T follicular helper cell (primary cell): ENCODE measurements at regions not wholly inside any gene's neighbourhood (a gene's known extent, or its start where the extent isn't known, plus 50 kb on each side); places are given as distances from the start of the nearest gene placed in this dataset.
"Not testable (repeated sequence)": the region's sequence is repeated elsewhere in the genome, so short reads cannot be mapped to it uniquely, and the experiment has no call there.

Source experiments
- DNase-seq: peaks from one replicate; pipeline ENCODE4 v3.0.0-alpha.2; 2020; ENCODE audit warnings: low read depth

- no peak for DNase-seq
These were observed 129.0 kb upstream of the RREB1 start for GRCh38 chr6:6978731-6979130.

DNA sequence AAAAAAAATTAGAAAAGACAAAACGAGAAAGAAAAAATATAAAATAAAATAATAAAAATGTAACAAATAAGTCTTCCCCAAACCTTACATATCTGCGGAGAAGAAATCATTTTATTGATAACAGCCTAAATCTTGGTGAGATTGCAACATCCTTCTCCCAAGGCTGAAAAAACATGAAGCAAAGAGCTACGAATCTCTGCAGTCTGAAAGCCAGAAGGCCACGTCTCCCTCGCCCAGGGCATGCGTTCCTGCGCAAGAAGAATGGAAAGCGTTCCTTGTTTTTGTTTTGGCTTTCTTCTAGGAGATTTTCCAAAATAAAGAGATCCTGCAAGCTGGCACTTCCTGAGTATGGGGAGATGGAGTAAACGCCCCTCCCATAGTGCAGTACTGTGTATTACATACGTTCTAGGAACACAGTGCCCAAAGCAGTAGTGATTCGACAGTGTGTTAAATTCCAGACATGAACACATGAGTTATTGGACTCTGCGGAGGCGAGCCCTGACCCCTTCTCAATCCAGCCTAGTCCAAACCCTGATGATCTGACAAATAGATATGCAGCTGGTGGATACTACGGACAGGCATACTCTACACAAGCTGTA lies 126.7 kb upstream of the RREB1 start:
- no peak for DNase-seq

- DNase-seq, result no peak
These were observed 126.0 kb upstream of the RREB1 start for GRCh38 chr6:6981681-6982322.

GRCh38 chr6:6982663-6983062 lies 125.1 kb upstream of the RREB1 start:
- no peak for DNase-seq

GRCh38 chr6:6984585-6985366 lies 123.0 kb upstream of the RREB1 start:
- DNase-seq, result no peak

GRCh38 chr6:6986344-6986743 lies 121.4 kb upstream of the RREB1 start:
- DNase-seq, result no peak

- no peak for DNase-seq
These were observed 120.0 kb upstream of the RREB1 start for GRCh38 chr6:6987749-6988148.

DNA sequence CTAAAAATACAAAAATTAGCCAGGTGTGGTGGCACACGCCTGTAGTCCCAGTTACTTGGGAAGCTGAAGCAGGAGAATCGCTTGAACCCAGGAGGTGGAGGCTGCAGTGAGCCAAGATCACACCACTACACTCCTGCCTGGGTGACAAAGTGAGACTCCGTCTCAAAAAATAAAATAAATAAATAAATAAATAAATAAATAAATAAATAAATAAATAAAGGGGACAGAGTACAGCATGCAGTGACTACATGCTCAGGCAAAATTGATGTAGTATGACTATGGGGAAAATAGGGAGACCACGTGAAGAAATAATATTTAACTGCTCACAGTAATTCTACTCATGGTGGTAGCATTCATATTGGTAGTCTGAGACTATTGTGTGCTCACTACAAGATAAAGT lies 117.7 kb upstream of the RREB1 start:
- DNase-seq, result not testable (repeated sequence)

GRCh38 chr6:6993503-6994237 lies 114.1 kb upstream of the RREB1 start:
- no peak for DNase-seq

GRCh38 chr6:6994796-6995195 lies 113.0 kb upstream of the RREB1 start:
- no peak for DNase-seq

DNA sequence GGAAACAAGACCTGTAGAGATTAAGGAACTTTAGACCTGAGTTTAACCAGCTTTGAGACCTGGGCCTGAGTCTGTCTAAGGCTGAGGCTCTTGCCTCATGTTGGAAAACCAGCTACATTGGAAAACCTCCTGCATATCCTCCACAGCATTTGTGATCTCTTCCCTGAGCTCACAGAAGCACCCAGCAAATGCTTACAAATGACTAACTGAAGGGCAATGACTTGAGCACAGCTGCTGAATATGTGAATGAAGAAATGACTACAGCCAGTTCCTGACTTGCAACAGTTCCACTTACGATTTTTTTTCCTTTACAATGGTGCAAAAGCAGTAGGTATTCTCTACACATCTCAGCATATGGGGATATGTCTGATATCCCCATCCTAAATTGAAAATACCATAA lies 112.4 kb upstream of the RREB1 start:
- no peak for DNase-seq

DNA sequence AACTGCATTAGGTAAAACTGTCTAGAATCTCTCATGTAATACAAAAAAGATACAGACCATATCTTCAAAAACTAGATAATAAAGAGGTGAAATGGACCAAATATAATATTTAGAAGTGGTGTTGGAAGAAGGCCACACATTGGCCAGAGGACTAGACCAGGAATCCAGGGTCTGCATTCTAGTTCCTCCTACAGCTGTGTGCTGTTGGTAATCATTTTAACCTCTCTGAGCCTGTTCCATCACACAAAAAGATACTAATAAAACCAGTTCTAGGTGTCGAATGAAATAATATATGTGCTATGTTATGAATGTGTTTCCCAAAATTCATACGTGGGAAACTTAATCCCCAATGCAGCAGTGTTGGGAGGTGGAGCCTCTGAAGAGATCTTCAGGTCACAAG lies 111.6 kb upstream of the RREB1 start:
- DNase-seq, result no peak

GRCh38 chr6:6997263-6998193 lies 110.2 kb upstream of the RREB1 start:
- no peak for DNase-seq

GRCh38 chr6:6998194-6998569 lies 109.6 kb upstream of the RREB1 start:
- DNase-seq, result no peak

DNA sequence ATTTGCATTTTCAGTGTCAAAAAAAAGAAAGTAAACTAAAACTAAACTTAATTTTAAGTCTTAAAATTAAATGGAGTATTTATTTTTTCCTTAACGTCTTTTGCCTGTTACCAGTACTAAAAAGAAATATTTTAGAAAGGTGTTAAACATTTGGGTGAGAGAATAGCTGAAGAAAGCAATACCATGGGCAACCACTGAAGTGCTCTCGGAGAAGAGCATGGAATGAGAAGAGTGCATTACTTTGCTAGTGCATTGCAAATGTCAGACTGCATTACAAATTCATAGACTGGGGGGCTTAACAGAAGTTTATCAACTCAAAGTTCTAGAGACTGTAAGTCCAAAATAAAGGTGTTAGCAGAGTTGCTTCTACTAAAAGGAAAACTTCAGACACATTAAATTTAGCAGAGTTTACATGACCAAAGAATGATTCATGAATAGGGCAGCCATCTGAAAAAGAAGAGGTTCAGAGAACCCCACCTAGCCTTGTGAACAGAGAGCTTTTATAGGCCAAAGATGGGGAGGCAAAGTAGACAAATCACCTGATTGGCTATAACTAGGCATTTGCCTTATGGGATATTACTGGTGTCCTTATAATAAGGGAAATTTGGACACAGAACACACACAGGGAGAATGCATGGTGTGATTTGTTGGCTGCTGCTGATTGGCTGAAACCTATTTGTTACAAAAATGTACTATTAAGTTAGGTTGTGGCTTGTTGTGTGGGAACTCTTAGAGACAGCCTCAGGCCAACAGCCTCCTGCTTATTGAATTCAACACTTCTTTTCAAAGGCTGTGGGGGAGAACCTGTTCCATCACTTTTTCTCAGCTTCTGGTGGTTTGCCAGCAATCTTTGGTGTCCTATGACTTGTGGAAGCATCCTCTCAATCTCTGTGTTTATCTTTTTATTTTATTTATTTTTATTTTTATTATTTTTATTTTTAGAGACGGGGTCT lies 106.7 kb upstream of the RREB1 start:
- DNase-seq, result no peak

DNA sequence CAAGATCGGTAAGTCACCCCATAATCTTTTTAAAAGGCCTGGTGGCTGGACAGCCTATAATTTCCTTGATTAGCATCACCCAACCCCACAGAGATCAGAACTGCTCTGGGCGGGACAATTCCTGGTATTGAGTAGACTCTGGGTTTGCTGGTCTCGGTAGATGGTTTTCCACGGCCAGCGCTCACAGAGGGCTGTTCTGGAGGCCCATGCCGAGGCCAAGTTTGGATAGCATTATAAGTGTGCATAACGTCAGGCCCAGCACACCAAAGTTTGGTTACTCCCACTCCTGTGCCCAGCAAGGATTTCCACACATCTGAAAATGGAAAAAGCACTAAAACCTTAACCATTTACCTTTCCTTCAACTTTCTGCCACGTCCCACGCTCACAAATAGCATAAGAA lies 104.7 kb upstream of the RREB1 start:
- no peak for DNase-seq

GRCh38 chr6:7004581-7005297 lies 103.0 kb upstream of the RREB1 start:
- DNase-seq, result no peak

DNA sequence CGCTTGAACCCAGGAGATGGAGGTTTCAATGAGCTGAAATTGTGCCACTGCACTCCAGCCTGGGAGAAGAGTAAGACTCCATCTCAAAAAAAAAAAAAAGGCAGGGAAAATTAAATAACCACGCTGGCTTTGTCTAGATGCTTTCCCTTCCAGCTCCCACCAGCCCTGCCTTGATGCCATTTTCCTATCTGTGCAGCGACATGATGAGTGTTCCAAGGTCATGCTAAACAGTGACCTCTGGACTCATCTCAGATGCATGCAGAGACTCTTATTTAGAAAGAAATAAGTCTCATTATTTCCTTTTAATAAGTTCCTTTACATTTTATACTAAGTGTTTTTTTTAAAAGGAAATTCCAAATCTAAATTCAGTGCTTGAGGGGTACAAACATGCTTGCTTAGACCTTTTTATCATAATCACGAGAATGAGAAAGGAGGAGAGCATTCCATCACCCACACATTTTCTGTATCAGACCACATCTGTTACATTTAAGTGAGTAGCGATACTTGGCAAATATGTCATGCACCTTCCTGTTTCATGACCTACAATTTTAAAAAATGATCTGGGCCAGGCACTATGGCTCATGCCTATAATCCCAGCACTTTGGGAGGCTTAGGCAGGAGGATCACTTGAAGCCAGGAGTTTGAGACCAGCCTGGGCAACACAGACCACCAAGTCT lies 101.1 kb upstream of the RREB1 start:
- DNase-seq, result no peak

GRCh38 chr6:7008451-7008988 lies 99.2 kb upstream of the RREB1 start:
- no peak for DNase-seq
